B cell (primary cell): ENCODE measurements at regions not wholly inside any gene's neighbourhood (a gene's known extent, or its start where the extent isn't known, plus 50 kb on each side); places are given as distances from the start of the nearest gene placed in this dataset.

Experiments used
- ATAC-seq: fragments of 200-7000 bp; cut with Tn5 transposase; one replicate; pipeline ENCODE4 v1.10.0; 2021; ENCODE audit warnings: low read depth, mild to moderate bottlenecking, moderate number of reproducible peaks, moderate library complexity
- CTCF ChIA-PET: fragments of 350-600 bp; sonication (Branson Sonifier 250); formaldehyde crosslinking; loops from one replicate; lab custom pipeline; 2021; ENCODE audit warnings: antibody characterized with exemption, inconsistent platforms; lab: Charles Lee
- POLR2A ChIA-PET: fragments of 350-600 bp; sonication (Branson Sonifier 250); formaldehyde crosslinking; loops from one replicate; lab custom pipeline; 2021; ENCODE audit warnings: antibody characterized with exemption; lab: Charles Lee
- DNase-seq: peaks from one replicate; pipeline ENCODE4 v3.0.0; 2013
- H2AFZ ChIP-seq: 2 replicates; pipeline ENCODE4 v1.6.1; 2012; ENCODE audit warnings: mild to moderate bottlenecking, low read depth, low read length; ENCODE audit not compliant: insufficient read depth, poor library complexity, severe bottlenecking
- H3K27ac ChIP-seq, 2 donors: 1 replicate in 1 of 2; 2 replicates in 1 of 2; pipeline ENCODE4 v1.5.1; 2012 to 2013; ENCODE audit warnings: low read length in 2 of 2, mild to moderate bottlenecking in 2 of 2, moderate library complexity in 1 of 2
- H3K27me3 ChIP-seq, 4 experiments: fragments of 200-600 bp in 1 of 4; sonication (generic) in 1 of 4; replicated peaks in 1 of 4; 1 replicate in 2 of 4; 2 replicates in 2 of 4; pipeline versions ENCODE4 v1.6.1 to v1.7.0; 2013 to 2016; ENCODE audit warnings: low read length in 3 of 4, mild to moderate bottlenecking in 2 of 4, mixed read lengths in 1 of 4, moderate library complexity in 1 of 4; ENCODE audit not compliant: insufficient read depth in 4 of 4, control insufficient read depth in 3 of 4; ENCODE audit errors: control extremely low read depth in 1 of 4
- H3K36me3 ChIP-seq, 2 experiments: replicated peaks in 1 of 2; 1 replicate in 1 of 2; 2 replicates in 1 of 2; pipeline versions ENCODE4 v1.6.1 to v1.7.1; 2013; ENCODE audit warnings: low read length in 1 of 2; ENCODE audit not compliant: insufficient read depth in 2 of 2, control insufficient read depth in 1 of 2; ENCODE audit errors: control extremely low read depth in 1 of 2, extremely low read depth in 1 of 2
- H3K4me1 ChIP-seq, 2 donors: fragments of 200-600 bp in 1 of 2; sonication (generic) in 1 of 2; 1 replicate in 1 of 2; 2 replicates in 1 of 2; pipeline versions ENCODE4 v1.5.1 to v1.6.1; 2013 to 2017; ENCODE audit warnings: low read length in 2 of 2; ENCODE audit not compliant: control insufficient read depth in 2 of 2, insufficient read depth in 2 of 2
- H3K4me2 ChIP-seq: replicated peaks from 2 replicates; pipeline ENCODE3; 2012; ENCODE audit warnings: mild to moderate bottlenecking, low read depth, low read length; ENCODE audit not compliant: poor library complexity, severe bottlenecking
- H3K4me3 ChIP-seq, 5 experiments: fragments of 200-600 bp in 1 of 5; sonication (generic) in 1 of 5; 1 replicate in 3 of 5; 2 replicates in 2 of 5; pipeline versions ENCODE4 v1.5.1 to v1.7.0; 2011 to 2016; ENCODE audit warnings: low read length in 4 of 5, mild to moderate bottlenecking in 4 of 5, low read depth in 2 of 5, control low read depth in 1 of 5, moderate library complexity in 1 of 5; ENCODE audit not compliant: insufficient read depth in 1 of 5; ENCODE audit errors: control extremely low read depth in 1 of 5, extremely low read depth in 1 of 5
- H3K79me2 ChIP-seq: fragments of 200-600 bp; sonication (generic); one replicate; pipeline ENCODE4 v1.6.0; 2016; ENCODE audit warnings: low read length; ENCODE audit not compliant: control insufficient read depth, insufficient read depth
- H3K9ac ChIP-seq: fragments of 200-600 bp; sonication (generic); 2 replicates; pipeline ENCODE4 v1.6.1; 2017; ENCODE audit warnings: mild to moderate bottlenecking, low read length, moderate library complexity
- H3K9me3 ChIP-seq, 3 donors: one replicate each; pipeline versions ENCODE4 v1.6.1 to v1.7.1; 2013; ENCODE audit warnings: low read length in 2 of 3; ENCODE audit not compliant: control insufficient read depth in 2 of 3, insufficient read depth in 1 of 3; ENCODE audit errors: control extremely low read depth in 1 of 3
- H4K20me1 ChIP-seq: 2 replicates; pipeline ENCODE4 v1.6.0; 2012; ENCODE audit warnings: mild to moderate bottlenecking, low read length; ENCODE audit not compliant: insufficient read depth, control insufficient read depth, poor library complexity, severe bottlenecking
- H3K27ac Mint-ChIP-seq: one replicate; pipeline ENCODE4 v1.8.0; 2021; ENCODE audit warnings: mixed read lengths
- H3K27me3 Mint-ChIP-seq: one replicate; pipeline ENCODE4 v1.8.0; 2021; ENCODE audit warnings: mixed read lengths
- H3K4me1 Mint-ChIP-seq: one replicate; pipeline ENCODE4 v1.8.0; 2021; ENCODE audit warnings: mixed read lengths
- H3K4me3 Mint-ChIP-seq: one replicate; pipeline ENCODE4 v1.8.0; 2021; ENCODE audit warnings: mixed read lengths
- H3K9me3 Mint-ChIP-seq: one replicate; pipeline ENCODE4 v1.8.0; 2022; ENCODE audit warnings: mixed read lengths; ENCODE audit not compliant: insufficient read depth
- CTCF ChIP-seq: fragments of 200-600 bp; IDR thresholded peaks from one replicate; pipeline ENCODE4 v1.8.0; 2022; ENCODE audit warnings: antibody characterized with exemption, mild to moderate bottlenecking
- EZH2 ChIP-seq: IDR thresholded peaks from 2 replicates; pipeline ENCODE4 v1.6.1; 2012; ENCODE audit warnings: borderline replicate concordance, low read depth, mild to moderate bottlenecking, moderate library complexity, low read length; ENCODE audit not compliant: insufficient read depth, poor library complexity, severe bottlenecking
- WGBS: methylation state at CpG from one replicate; pipeline ENCODE4 v1.1.5; 2013; ENCODE audit warnings: missing lambda C conversion rate; ENCODE audit not compliant: insufficient coverage; 5-methylcytosine and 5-hydroxymethylcytosine counted together
- intact Hi-C: fragments of 100-400 bp; cut with micrococcal nuclease; formaldehyde crosslinking; loops from one replicate; pipeline ENCODE4 v1.10.0; 2022

GRCh38 chr2:5250482-5250881 lies 441.7 kb upstream of the SOX11 start:
- no peaks in the 10 kb centered on the region for H3K36me3 ChIP-seq
- peaks cover 0 to 9% (median 0%) of the 10 kb centered on the region in 3 donors for H3K9me3 ChIP-seq
- H3K27me3 Mint-ChIP-seq: no peaks in the 10 kb centered on the region
- ChIA-PET POLR2A (no interaction called here), CTCF (no interaction called here)
- no peak for ATAC-seq
- peaks cover 5% of the 10 kb centered on the region for H3K9me3 Mint-ChIP-seq
- no peak overlapping the region for H3K4me3 Mint-ChIP-seq
- H3K27me3 ChIP-seq: no peaks in the 10 kb centered on the region
- H3K4me3 ChIP-seq: no peak overlapping the region
- H3K4me1 Mint-ChIP-seq: no peaks in the 10 kb centered on the region
- H3K27ac Mint-ChIP-seq: no peak overlapping the region
- H3K79me2 ChIP-seq: no peaks in the 10 kb centered on the region
- H3K4me1 ChIP-seq: no peaks in the 10 kb centered on the region
- intact Hi-C loops: no loop called here
- H3K9ac ChIP-seq: no peak overlapping the region
- no peak overlapping the region for H3K27ac ChIP-seq
- no peak overlapping the region for H3K4me2 ChIP-seq
- TF ChIP-seq CTCF: no peak
- TF ChIP-seq EZH2: no peak
- H4K20me1 ChIP-seq: no peaks in the 10 kb centered on the region
- 93% methylated on average over 4 of the region's 5 CpGs for WGBS
- H2AFZ ChIP-seq: no peak overlapping the region
- no peak for DNase-seq

GRCh38 chr2:5253263-5253662 lies 438.9 kb upstream of the SOX11 start:
- Histone ChIP-seq H2AFZ (no peak overlapping the region), H3K79me2 (no peaks in the 10 kb centered on the region), H3K9me3 (peaks cover 0 to 15% (median 0%) of the 10 kb centered on the region in 3 donors), H3K4me1 (no peaks in the 10 kb centered on the region), H3K27me3 (no peaks in the 10 kb centered on the region), H3K4me3 (no peak overlapping the region), H3K4me2 (no peak overlapping the region), H3K9ac (no peak overlapping the region), H4K20me1 (no peaks in the 10 kb centered on the region), H3K36me3 (no peaks in the 10 kb centered on the region), H3K27ac (no peak overlapping the region)
- WGBS: 96% methylated on average over 6 of the region's 9 CpGs
- DNase-seq: no peak
- no peak for ATAC-seq
- TF ChIP-seq EZH2 (no peak), CTCF (no peak)
- Mint-ChIP-seq H3K27ac (no peak overlapping the region), H3K9me3 (peaks cover 5% of the 10 kb centered on the region), H3K4me1 (no peaks in the 10 kb centered on the region), H3K4me3 (no peak overlapping the region), H3K27me3 (no peaks in the 10 kb centered on the region)
- POLR2A ChIA-PET: no interaction called here
- intact Hi-C loops: no loop called here
- CTCF ChIA-PET: no interaction called here
